CD4-positive, alpha-beta T cell (primary cell): ENCODE measurements at regions not wholly inside any gene's neighbourhood (a gene's known extent, or its start where the extent isn't known, plus 50 kb on each side); places are given as distances from the start of the nearest gene placed in this dataset.
"Not testable (repeated sequence)": the region's sequence is repeated elsewhere in the genome, so short reads cannot be mapped to it uniquely, and the experiment has no call there.

ENCODE experiments used
- ATAC-seq: fragments of 200-7000 bp; cut with Tn5 transposase; one replicate; pipeline ENCODE4 v1.10.0; 2022; ENCODE audit warnings: mild to moderate bottlenecking; ENCODE audit not compliant: poor library complexity
- CTCF ChIA-PET: fragments of 350-600 bp; sonication (Branson Sonifier 250); formaldehyde crosslinking; loops from one replicate; lab custom pipeline; 2021; ENCODE audit warnings: antibody characterized with exemption, inconsistent platforms; lab: Charles Lee
- POLR2A ChIA-PET: fragments of 350-600 bp; sonication (Branson Sonifier 250); formaldehyde crosslinking; loops from one replicate; lab custom pipeline; 2021; ENCODE audit warnings: antibody characterized with exemption, inconsistent platforms; lab: Charles Lee
- DNase-seq, 14 experiments: peaks; one replicate each; pipeline ENCODE4 v3.0.0-alpha.2; 2013 to 2020; ENCODE audit warnings: mixed read lengths in 2 of 14
- H3K27ac ChIP-seq, 2 donors: one replicate each; pipeline versions ENCODE4 v1.5.1 to v1.7.0; 2013; ENCODE audit warnings: low read length in 2 of 2, low read depth in 1 of 2, mild to moderate bottlenecking in 1 of 2
- H3K27me3 ChIP-seq, 2 experiments: 1 replicate in 1 of 2; 2 replicates in 1 of 2; pipeline versions ENCODE4 v1.6.1 to v1.7.0; 2013; ENCODE audit warnings: low read length in 2 of 2, control low read depth in 1 of 2, mild to moderate bottlenecking in 1 of 2, moderate library complexity in 1 of 2; ENCODE audit not compliant: insufficient read depth in 2 of 2, control insufficient read depth in 1 of 2
- H3K36me3 ChIP-seq: one replicate; pipeline ENCODE4 v1.6.1; 2013; ENCODE audit warnings: low read length, control low read depth; ENCODE audit not compliant: insufficient read depth
- H3K4me1 ChIP-seq: one replicate; pipeline ENCODE4 v1.6.1; 2013; ENCODE audit warnings: low read length, control low read depth; ENCODE audit not compliant: insufficient read depth
- H3K4me3 ChIP-seq: one replicate; pipeline ENCODE4 v1.5.1; 2013; ENCODE audit warnings: mild to moderate bottlenecking, low read length, moderate library complexity
- H3K9me3 ChIP-seq, 2 experiments: 1 replicate in 1 of 2; 2 replicates in 1 of 2; pipeline versions ENCODE4 v1.6.1 to v1.7.0; 2013; ENCODE audit warnings: low read length in 2 of 2, mild to moderate bottlenecking in 2 of 2, control low read depth in 1 of 2, moderate library complexity in 1 of 2; ENCODE audit not compliant: control insufficient read depth in 1 of 2, insufficient read depth in 1 of 2
- H3K27ac Mint-ChIP-seq: one replicate; pipeline ENCODE4 v1.8.0; 2020; ENCODE audit warnings: mixed read lengths
- H3K27me3 Mint-ChIP-seq: one replicate; pipeline ENCODE4 v1.8.0; 2021; ENCODE audit warnings: mixed read lengths
- H3K36me3 Mint-ChIP-seq: one replicate; pipeline ENCODE4 v1.8.0; 2021; ENCODE audit warnings: low read depth, mixed read lengths
- H3K4me1 Mint-ChIP-seq: one replicate; pipeline ENCODE4 v1.8.0; 2021; ENCODE audit warnings: low read depth, mixed read lengths
- H3K4me3 Mint-ChIP-seq: one replicate; pipeline ENCODE4 v1.8.0; 2020; ENCODE audit warnings: mild to moderate bottlenecking, mixed read lengths
- H3K9me3 Mint-ChIP-seq: one replicate; pipeline ENCODE4 v1.8.0; 2020; ENCODE audit warnings: mixed read lengths
- intact Hi-C, 2 experiments: fragments of 100-400 bp; cut with DNase I in 1 of 2; cut with micrococcal nuclease in 1 of 2; formaldehyde crosslinking; loops; one replicate each; pipeline versions ENCODE4 v1.15.1 to v1.9.0; 2023 to 2025; cut with DNase I, micrococcal nuclease
- TF ChIP-seq, protein P1 (sequence below): fragments of 200-600 bp; IDR thresholded peaks from one replicate; pipeline ENCODE4 v1.8.0; 2022; ENCODE audit warnings: antibody characterized with exemption, mild to moderate bottlenecking

DNA sequence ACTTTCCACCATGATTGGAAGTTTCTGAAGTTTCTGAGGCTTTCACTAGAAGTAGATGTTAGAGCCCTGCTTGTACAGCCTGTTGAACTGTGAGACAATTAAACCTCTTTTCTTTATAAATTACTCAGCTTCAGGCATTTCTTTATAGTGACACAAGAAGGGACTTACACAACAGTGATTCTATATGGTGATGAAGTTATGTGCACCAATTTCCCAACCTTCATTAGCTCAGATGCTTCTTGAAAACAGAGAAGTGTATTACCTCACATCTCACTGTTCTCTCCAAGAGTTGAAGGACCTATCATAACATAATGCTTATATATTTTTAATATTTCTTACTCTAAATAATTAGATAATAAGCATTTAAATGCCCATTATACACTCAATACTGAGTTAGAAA is 202.1 kb upstream of the ANXA10 start:
- Histone ChIP-seq H3K9me3 (peaks cover 0 to 21% of the 10 kb centered on the region in 2 experiments), H3K27ac (no peak overlapping the region), H3K4me1 (no peaks in the 10 kb centered on the region), H3K27me3 (no peaks in the 10 kb centered on the region), H3K36me3 (no peaks in the 10 kb centered on the region), H3K4me3 (no peak overlapping the region)
- H3K36me3 Mint-ChIP-seq = no peaks in the 10 kb centered on the region
- DNase-seq (no peak), ATAC-seq (no peak)
- peaks cover 2% of the 10 kb centered on the region for H3K9me3 Mint-ChIP-seq
- H3K4me1 Mint-ChIP-seq = no peaks in the 10 kb centered on the region
- no peak overlapping the region for H3K4me3 Mint-ChIP-seq
- intact Hi-C loops = no loop called here
- H3K27ac Mint-ChIP-seq = no peak overlapping the region
- POLR2A ChIA-PET = no interaction called here
- CTCF ChIA-PET = no interaction called here
- TF ChIP-seq, protein P1, sequence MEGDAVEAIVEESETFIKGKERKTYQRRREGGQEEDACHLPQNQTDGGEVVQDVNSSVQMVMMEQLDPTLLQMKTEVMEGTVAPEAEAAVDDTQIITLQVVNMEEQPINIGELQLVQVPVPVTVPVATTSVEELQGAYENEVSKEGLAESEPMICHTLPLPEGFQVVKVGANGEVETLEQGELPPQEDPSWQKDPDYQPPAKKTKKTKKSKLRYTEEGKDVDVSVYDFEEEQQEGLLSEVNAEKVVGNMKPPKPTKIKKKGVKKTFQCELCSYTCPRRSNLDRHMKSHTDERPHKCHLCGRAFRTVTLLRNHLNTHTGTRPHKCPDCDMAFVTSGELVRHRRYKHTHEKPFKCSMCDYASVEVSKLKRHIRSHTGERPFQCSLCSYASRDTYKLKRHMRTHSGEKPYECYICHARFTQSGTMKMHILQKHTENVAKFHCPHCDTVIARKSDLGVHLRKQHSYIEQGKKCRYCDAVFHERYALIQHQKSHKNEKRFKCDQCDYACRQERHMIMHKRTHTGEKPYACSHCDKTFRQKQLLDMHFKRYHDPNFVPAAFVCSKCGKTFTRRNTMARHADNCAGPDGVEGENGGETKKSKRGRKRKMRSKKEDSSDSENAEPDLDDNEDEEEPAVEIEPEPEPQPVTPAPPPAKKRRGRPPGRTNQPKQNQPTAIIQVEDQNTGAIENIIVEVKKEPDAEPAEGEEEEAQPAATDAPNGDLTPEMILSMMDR = no peak
- no peaks in the 10 kb centered on the region for H3K27me3 Mint-ChIP-seq

DNA sequence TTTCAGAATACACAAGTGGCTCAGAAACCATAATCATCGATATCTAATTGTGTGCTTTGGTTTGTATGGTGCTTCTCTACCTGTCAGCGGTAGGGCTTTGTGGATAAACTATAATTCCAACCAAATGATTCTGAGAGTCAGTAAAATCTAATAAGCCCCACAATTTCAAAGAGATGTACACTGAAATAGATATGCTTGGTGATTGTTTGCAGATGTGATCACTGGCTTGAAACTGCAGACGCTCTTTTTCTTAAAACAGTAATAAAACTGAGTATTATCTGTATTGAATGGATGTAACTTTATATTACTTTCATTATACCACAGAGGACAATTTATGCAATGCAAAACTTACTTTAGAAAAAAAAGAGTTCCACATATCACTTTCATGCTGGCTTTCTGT is 198.8 kb upstream of the ANXA10 start:
- H3K9me3 Mint-ChIP-seq = peaks cover 3% of the 10 kb centered on the region
- no peaks in the 10 kb centered on the region for H3K36me3 Mint-ChIP-seq
- H3K27ac ChIP-seq = no peak overlapping the region
- intact Hi-C loops = no loop called here
- CTCF ChIA-PET = no interaction called here
- ATAC-seq (no peak), DNase-seq (no peak)
- no peak overlapping the region for H3K4me3 Mint-ChIP-seq
- H3K4me3 ChIP-seq = no peak overlapping the region
- no peaks in the 10 kb centered on the region for H3K36me3 ChIP-seq
- no peaks in the 10 kb centered on the region for H3K27me3 ChIP-seq
- no peak overlapping the region for H3K27ac Mint-ChIP-seq
- H3K4me1 Mint-ChIP-seq = no peaks in the 10 kb centered on the region
- peaks cover 0 to 15% of the 10 kb centered on the region in 2 experiments for H3K9me3 ChIP-seq
- H3K27me3 Mint-ChIP-seq = no peaks in the 10 kb centered on the region
- TF ChIP-seq, protein P1 = no peak
- POLR2A ChIA-PET = no interaction called here
- H3K4me1 ChIP-seq = no peaks in the 10 kb centered on the region

DNA sequence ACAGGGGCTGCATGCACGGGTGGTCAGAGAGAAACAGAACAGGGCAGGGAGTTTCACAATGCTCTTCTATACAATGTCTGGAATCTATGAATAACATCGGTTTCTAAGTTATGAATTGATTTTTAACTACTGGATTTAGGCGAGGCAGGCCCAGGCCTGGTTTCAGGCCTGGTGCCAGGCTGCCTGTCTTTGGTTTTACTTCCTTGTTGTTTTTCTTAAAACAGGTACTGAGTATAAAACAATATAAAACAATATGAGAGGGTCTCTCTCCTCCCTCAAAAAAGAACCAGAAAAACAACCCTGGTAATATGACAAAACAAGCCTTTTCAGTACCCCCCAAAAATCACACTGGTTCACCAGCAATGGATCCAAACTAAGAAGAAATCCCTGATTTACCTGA is 196.1 kb upstream of the ANXA10 start:
- H3K9me3 Mint-ChIP-seq, H3K4me1 Mint-ChIP-seq, H3K27me3 ChIP-seq, H3K27me3 Mint-ChIP-seq, intact Hi-C loops, H3K27ac ChIP-seq, H3K4me3 ChIP-seq, H3K36me3 ChIP-seq, H3K4me3 Mint-ChIP-seq, DNase-seq, POLR2A ChIA-PET, H3K27ac Mint-ChIP-seq, H3K9me3 ChIP-seq, CTCF ChIA-PET, H3K36me3 Mint-ChIP-seq, H3K4me1 ChIP-seq, ATAC-seq: not testable (repeated sequence)

DNA sequence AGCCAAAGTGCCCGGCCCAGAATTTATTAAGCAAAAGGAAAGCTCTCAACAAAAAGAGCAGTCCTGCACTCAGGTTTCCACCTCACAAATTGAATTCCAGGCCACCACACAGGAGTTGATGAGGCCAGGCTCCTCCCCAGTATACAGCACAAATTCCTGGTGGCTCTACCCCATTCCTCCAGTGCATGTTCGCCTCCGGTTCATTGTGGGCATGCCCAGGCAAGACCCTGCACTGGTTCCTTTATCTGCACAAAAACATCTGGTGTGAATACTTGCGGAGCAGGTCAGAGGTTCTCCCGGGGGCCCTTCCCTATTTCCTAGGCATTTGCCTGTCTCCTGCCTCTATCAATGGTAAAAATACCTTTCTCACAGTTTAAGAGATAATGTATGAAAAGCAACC is 195.2 kb upstream of the ANXA10 start:
- H3K27ac Mint-ChIP-seq = no peak overlapping the region
- Histone ChIP-seq H3K9me3 (peaks cover 0 to 5% of the 10 kb centered on the region in 2 experiments), H3K4me3 (no peak overlapping the region), H3K27me3 (no peaks in the 10 kb centered on the region), H3K27ac (no peak overlapping the region), H3K36me3 (no peaks in the 10 kb centered on the region), H3K4me1 (no peaks in the 10 kb centered on the region)
- TF ChIP-seq, protein P1 = no peak
- H3K27me3 Mint-ChIP-seq = no peaks in the 10 kb centered on the region
- intact Hi-C loops = no loop called here
- H3K36me3 Mint-ChIP-seq = no peaks in the 10 kb centered on the region
- no peak for ATAC-seq
- ChIA-PET POLR2A (no interaction called here), CTCF (no interaction called here)
- peaks cover 2% of the 10 kb centered on the region for H3K9me3 Mint-ChIP-seq
- no peak for DNase-seq
- H3K4me3 Mint-ChIP-seq = no peak overlapping the region
- H3K4me1 Mint-ChIP-seq = no peaks in the 10 kb centered on the region
